Fibroblast of mammary gland (primary cell): ENCODE measurements at regions not wholly inside any gene's neighbourhood (a gene's known extent, or its start where the extent isn't known, plus 50 kb on each side); places are given as distances from the start of the nearest gene placed in this dataset.
"Not testable (repeated sequence)": the region's sequence is repeated elsewhere in the genome, so short reads cannot be mapped to it uniquely, and the experiment has no call there.

Source experiments
- DNase-seq: peaks from one replicate; pipeline ENCODE4 v3.0.0-alpha.2; 2010; ENCODE audit warnings: low read depth
- H3K4me3 ChIP-seq: 2 replicates; pipeline ENCODE4 v1.5.1; 2011; ENCODE audit warnings: low read depth, mild to moderate bottlenecking, low read length, moderate library complexity; ENCODE audit not compliant: control insufficient read depth
- TF ChIP-seq, protein P1 (sequence below): conservative IDR thresholded peaks from 2 replicates; pipeline ENCODE4 v1.5.1; 2011; ENCODE audit warnings: low read depth, low read length, inconsistent platforms; ENCODE audit not compliant: control insufficient read depth, insufficient read depth

DNA sequence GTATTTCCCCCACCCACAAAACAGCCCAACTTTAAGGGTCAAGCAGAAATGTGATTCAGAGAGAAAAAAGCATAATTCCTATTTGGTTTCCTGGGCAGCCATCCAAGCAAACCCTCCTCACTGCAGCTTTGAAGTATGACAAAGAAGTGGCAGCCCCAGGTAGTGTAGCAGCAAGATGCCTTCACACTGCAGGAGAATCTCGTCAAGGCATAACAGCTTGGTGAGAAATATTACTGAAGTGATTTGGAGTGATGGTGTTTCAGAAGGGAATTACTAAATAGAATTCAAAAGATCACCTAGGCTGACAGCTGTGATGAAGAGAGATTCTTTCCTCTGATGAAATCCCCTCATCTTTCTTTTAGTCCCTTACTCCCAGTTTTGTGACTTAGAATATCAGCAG is 173.9 kb downstream of the PYDC2 start:
- TF ChIP-seq, protein P1, sequence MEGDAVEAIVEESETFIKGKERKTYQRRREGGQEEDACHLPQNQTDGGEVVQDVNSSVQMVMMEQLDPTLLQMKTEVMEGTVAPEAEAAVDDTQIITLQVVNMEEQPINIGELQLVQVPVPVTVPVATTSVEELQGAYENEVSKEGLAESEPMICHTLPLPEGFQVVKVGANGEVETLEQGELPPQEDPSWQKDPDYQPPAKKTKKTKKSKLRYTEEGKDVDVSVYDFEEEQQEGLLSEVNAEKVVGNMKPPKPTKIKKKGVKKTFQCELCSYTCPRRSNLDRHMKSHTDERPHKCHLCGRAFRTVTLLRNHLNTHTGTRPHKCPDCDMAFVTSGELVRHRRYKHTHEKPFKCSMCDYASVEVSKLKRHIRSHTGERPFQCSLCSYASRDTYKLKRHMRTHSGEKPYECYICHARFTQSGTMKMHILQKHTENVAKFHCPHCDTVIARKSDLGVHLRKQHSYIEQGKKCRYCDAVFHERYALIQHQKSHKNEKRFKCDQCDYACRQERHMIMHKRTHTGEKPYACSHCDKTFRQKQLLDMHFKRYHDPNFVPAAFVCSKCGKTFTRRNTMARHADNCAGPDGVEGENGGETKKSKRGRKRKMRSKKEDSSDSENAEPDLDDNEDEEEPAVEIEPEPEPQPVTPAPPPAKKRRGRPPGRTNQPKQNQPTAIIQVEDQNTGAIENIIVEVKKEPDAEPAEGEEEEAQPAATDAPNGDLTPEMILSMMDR = no peak
- H3K4me3 ChIP-seq = no peak overlapping the region
- DNase-seq = no peak

DNA sequence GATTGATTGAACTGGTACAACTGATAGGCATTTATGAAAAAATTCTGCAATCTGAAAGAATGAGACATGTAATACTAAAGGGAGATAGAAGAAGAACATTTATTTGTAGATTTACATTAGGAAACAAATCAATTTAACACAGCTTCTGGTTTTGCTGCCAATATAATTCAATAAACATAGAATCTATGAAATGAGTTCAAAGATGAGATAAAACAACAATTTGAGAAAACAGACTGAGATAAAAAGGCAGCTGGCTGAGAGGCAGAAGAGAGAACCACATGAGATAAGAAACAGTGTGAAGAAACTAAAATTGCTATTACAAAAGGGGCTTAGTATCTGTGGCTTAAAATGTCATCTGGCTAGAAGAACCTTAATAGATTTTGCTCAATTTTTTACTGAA is 176.6 kb downstream of the PYDC2 start:
- no peak for DNase-seq
- no peak overlapping the region for H3K4me3 ChIP-seq
- TF ChIP-seq, protein P1 = no peak

DNA sequence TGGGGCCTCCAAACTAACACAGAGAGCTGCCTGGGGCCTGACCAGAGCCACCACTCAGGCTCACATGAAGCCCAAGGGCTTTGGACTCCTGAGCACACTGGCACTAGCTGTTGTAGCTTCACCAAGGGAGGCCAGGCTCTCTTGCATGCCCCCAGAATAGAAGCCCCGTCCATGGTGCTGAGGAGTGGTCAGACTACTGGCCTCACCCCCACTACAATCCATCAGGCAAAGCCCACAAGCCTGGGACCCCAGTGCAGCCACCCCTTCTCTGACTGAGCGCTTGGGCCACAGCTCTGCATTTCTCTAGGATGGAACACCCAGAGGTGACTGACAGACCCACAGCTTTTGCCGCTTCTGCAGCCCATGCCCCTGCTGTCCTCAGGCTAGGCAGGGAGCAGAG is 180.8 kb downstream of the PYDC2 start:
- H3K4me3 ChIP-seq = no peak overlapping the region
- TF ChIP-seq, protein P1 = no peak
- no peak for DNase-seq

GRCh38 chr3:191644291-191644690 is 183.3 kb downstream of the PYDC2 start:
- TF ChIP-seq, protein P1 = no peak
- no peak for DNase-seq
- no peak overlapping the region for H3K4me3 ChIP-seq

DNA sequence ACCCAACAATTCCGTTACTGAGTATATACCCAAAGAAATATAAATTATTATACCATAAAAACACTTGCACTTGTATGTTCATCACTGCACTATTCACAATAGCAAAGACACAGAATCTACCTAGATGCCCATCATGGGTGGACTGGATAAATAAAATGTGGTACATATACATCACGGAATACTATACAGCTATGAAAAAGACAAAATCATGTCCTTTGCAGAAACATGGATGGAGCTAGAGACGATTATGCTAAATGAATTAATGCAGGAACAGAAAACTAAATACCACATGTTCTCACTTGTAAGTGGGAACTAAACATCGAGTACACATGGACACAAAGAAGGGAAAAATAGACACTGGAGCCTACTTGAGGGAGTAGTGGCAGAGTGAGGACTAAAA is 185.3 kb downstream of the PYDC2 start:
- DNase-seq = no peak
- TF ChIP-seq, protein P1 = no peak
- no peak overlapping the region for H3K4me3 ChIP-seq

GRCh38 chr3:191648787-191649186 is 187.8 kb downstream of the PYDC2 start:
- no peak for DNase-seq
- TF ChIP-seq, protein P1 = no peak
- H3K4me3 ChIP-seq = no peak overlapping the region

DNA sequence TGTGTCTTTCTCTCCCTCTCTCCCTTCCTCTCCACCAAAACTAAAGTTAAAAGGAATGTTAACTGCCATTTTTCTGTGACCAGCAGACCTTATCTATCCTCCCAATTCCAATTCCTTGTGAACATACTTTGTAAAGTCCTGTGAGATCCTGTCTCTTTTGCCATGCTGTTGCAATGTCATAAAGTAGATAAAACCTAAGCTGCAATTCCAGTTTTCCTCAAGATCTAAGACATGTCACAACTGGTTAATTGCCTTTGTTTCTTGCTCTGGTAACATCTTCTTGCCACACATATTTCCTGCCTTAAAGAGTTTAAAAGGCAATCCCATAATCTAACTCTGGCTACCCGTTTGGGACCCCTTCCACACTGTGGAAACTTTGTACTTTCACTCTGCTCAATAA is 188.7 kb downstream of the PYDC2 start:
- no peak overlapping the region for H3K4me3 ChIP-seq
- TF ChIP-seq, protein P1 = no peak
- DNase-seq = no peak

DNA sequence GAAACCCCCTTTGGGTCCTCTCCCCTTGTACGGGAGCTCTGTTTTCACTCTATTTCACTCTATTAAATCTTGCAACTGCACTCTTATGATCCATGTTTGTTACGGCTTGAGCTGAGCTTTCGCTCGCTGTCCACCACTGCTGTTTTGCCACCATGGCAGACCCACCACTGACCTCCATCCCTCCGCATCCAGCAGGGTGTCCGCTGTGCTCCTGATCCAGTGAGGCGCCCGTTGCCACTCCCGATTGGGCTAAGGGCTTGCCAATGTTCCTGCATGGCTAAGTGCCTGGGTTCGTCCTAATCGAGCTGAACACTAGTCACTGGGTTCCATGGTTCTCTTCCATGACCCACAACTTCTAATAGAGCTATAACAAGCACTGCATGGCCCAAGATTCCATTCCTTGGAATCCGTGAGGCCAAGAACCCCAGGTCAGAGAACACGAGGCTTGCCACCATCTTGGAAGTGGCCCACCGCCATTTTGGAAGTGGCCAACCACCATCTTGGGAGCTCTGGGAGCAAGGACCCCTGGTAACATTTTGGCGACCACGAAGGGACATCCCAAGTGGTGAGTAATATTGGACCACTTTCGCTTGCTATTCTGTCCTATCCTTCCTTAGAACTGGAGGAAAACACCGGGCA is 197.9 kb downstream of the PYDC2 start:
- not testable (repeated sequence) for DNase-seq, H3K4me3 ChIP-seq

DNA sequence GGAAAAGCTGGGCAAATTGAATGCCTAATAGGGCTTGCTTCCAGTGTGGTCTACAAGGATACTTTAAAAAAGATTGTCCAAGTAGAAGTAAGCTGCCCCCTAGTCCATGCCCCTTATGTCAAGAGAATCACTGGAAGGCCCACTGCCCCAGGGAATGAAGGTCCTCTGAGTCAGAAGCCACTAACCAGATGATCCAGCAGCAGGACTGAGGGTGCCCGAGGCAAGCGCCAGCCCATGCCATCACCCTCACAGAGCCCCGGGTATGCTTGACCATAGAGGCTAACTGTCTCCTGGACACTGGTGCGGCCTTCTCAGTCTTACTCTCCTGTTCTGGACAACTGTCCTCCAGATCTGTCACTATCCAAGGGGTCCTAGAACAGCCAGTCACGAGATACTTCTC is 201.2 kb downstream of the PYDC2 start:
- not testable (repeated sequence) for H3K4me3 ChIP-seq, DNase-seq
